MM.1S (cell line): ENCODE measurements at regions not wholly inside any gene's neighbourhood (a gene's known extent, or its start where the extent isn't known, plus 50 kb on each side); places are given as distances from the start of the nearest gene placed in this dataset.

Experiments used
- DNase-seq: peaks from one replicate; pipeline ENCODE4 v3.0.0-alpha.2; 2015
- H2AFZ ChIP-seq: fragments of 300-600 bp; sonication (generic); 2 replicates; pipeline ENCODE4 v1.6.0; 2016; ENCODE audit warnings: antibody characterized with exemption, low read length
- H3F3A ChIP-seq: fragments of 300-600 bp; sonication (generic); 2 replicates; pipeline ENCODE4 v1.6.1; 2016; ENCODE audit warnings: mild to moderate bottlenecking, antibody characterized with exemption, low read length, moderate library complexity, mixed read lengths; ENCODE audit not compliant: insufficient read depth
- H3K27ac ChIP-seq: fragments of 300-600 bp; sonication (generic); 2 replicates; pipeline ENCODE4 v1.5.1; 2016; ENCODE audit warnings: mild to moderate bottlenecking, low read length
- H3K27me3 ChIP-seq: fragments of 300-600 bp; sonication (generic); replicated peaks from 2 replicates; pipeline ENCODE4 v1.6.0; 2016; ENCODE audit warnings: low read length; ENCODE audit not compliant: insufficient read depth
- H3K36me3 ChIP-seq: fragments of 300-600 bp; sonication (generic); replicated peaks from 2 replicates; pipeline ENCODE4 v1.6.1; 2016; ENCODE audit warnings: mild to moderate bottlenecking, low read length, mixed read lengths; ENCODE audit not compliant: insufficient read depth
- H3K4me1 ChIP-seq: fragments of 300-600 bp; sonication (generic); 2 replicates; pipeline ENCODE4 v1.6.1; 2016; ENCODE audit warnings: low read length, mixed read lengths
- H3K4me2 ChIP-seq: fragments of 300-600 bp; sonication (generic); 2 replicates; pipeline ENCODE4 v1.6.0; 2016; ENCODE audit warnings: low read depth, low read length
- H3K4me3 ChIP-seq: fragments of 300-600 bp; sonication (generic); 2 replicates; pipeline ENCODE4 v1.5.1; 2016; ENCODE audit warnings: low read length, mixed read lengths
- H3K79me2 ChIP-seq: fragments of 300-600 bp; sonication (generic); 2 replicates; pipeline ENCODE4 v1.6.1; 2016; ENCODE audit warnings: mixed run types, low read length, mixed read lengths
- H3K9ac ChIP-seq: fragments of 300-600 bp; sonication (generic); 2 replicates; pipeline ENCODE4 v1.6.1; 2016; ENCODE audit warnings: low read length, mixed read lengths
- H3K9me2 ChIP-seq: fragments of 300-600 bp; sonication (generic); replicated peaks from 2 replicates; pipeline ENCODE4 v1.6.1; 2016; ENCODE audit warnings: mild to moderate bottlenecking, low read length, mixed read lengths; ENCODE audit not compliant: insufficient read depth
- H3K9me3 ChIP-seq: fragments of 300-600 bp; sonication (generic); replicated peaks from 2 replicates; pipeline ENCODE4 v1.6.1; 2016; ENCODE audit warnings: mild to moderate bottlenecking, low read length, mixed read lengths; ENCODE audit not compliant: insufficient read depth
- H4K20me1 ChIP-seq: fragments of 300-600 bp; sonication (generic); 2 replicates; pipeline ENCODE4 v1.6.1; 2016; ENCODE audit warnings: mild to moderate bottlenecking, low read length, moderate library complexity, mixed read lengths; ENCODE audit not compliant: insufficient read depth
- EZH2 ChIP-seq: fragments of 300-600 bp; sonication (generic); optimal IDR thresholded peaks from 2 replicates; pipeline ENCODE3; 2017; ENCODE audit warnings: low read depth, mild to moderate bottlenecking, antibody characterized with exemption, low read length, mixed read lengths
- EZH2phosphoT487 ChIP-seq: fragments of 300-600 bp; sonication (generic); IDR thresholded peaks from 2 replicates; pipeline ENCODE4 v1.6.1; 2018; ENCODE audit warnings: antibody characterized with exemption, low read length
- TF ChIP-seq, protein P1 (sequence below): fragments of 300-600 bp; sonication (generic); IDR thresholded peaks from 2 replicates; pipeline ENCODE4 v1.5.1; 2016; ENCODE audit warnings: antibody characterized with exemption, low read length, mixed read lengths

DNA sequence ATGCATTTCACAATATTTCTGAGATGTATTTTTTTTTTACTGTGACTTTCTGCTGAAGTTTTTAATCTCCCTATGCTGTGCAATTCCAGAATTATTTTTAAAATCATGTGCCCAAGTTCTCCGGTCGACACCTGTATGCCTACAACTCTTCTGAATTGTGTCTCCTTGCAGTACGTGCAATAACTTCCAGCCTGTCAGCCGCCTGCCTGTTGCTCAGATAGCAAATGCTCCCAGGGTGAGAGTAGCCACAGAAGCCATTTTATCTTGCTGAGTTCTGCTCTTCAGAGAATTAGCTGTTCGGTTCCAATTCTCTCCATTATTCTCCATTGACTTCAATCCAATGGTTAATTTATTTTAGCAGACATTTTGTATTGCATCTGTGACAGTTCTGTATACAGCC, 188.3 kb downstream of the CDC14C start:
- DNase-seq: no peak
- H3K79me2 ChIP-seq: no peaks in the 10 kb centered on the region
- H3K9me3 ChIP-seq: no peaks in the 10 kb centered on the region
- no peak overlapping the region for H3K4me3 ChIP-seq
- TF ChIP-seq, protein P1, sequence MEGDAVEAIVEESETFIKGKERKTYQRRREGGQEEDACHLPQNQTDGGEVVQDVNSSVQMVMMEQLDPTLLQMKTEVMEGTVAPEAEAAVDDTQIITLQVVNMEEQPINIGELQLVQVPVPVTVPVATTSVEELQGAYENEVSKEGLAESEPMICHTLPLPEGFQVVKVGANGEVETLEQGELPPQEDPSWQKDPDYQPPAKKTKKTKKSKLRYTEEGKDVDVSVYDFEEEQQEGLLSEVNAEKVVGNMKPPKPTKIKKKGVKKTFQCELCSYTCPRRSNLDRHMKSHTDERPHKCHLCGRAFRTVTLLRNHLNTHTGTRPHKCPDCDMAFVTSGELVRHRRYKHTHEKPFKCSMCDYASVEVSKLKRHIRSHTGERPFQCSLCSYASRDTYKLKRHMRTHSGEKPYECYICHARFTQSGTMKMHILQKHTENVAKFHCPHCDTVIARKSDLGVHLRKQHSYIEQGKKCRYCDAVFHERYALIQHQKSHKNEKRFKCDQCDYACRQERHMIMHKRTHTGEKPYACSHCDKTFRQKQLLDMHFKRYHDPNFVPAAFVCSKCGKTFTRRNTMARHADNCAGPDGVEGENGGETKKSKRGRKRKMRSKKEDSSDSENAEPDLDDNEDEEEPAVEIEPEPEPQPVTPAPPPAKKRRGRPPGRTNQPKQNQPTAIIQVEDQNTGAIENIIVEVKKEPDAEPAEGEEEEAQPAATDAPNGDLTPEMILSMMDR: no peak
- no peaks in the 10 kb centered on the region for H3K4me1 ChIP-seq
- no peak overlapping the region for H3K9ac ChIP-seq
- no peaks in the 10 kb centered on the region for H3K9me2 ChIP-seq
- no peaks in the 10 kb centered on the region for H4K20me1 ChIP-seq
- H3K36me3 ChIP-seq: no peaks in the 10 kb centered on the region
- H3K27me3 ChIP-seq: no peaks in the 10 kb centered on the region
- no peak overlapping the region for H2AFZ ChIP-seq
- no peak overlapping the region for H3K4me2 ChIP-seq
- H3F3A ChIP-seq: no peaks in the 10 kb centered on the region
- H3K27ac ChIP-seq: no peak overlapping the region

DNA sequence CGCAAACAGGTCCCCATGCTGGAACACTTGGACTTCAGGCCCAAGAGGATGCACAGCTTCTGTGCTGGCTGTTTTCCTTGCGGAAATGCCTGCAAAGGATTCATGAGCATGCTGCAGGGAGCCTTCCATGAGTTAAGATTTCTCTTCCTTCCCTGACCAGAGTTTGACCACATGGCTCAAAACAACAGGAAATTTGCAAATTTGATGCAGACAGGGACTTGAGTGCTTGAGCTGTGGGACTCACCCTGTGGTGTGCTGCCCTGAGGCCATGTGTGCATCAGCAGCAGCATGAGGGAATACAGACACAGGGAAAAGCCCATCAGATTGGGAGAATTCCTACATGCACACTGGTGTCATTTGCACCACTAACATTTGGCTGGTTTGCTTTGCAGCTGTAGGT, 195.4 kb downstream of the CDC14C start:
- no peaks in the 10 kb centered on the region for H3F3A ChIP-seq
- H3K4me2 ChIP-seq: no peak overlapping the region
- no peak for DNase-seq
- no peaks in the 10 kb centered on the region for H3K9me3 ChIP-seq
- H3K9ac ChIP-seq: no peak overlapping the region
- no peak overlapping the region for H3K4me3 ChIP-seq
- H3K79me2 ChIP-seq: no peaks in the 10 kb centered on the region
- no peaks in the 10 kb centered on the region for H3K36me3 ChIP-seq
- TF ChIP-seq EZH2phosphoT487: no peak
- H3K27ac ChIP-seq: no peak overlapping the region
- no peaks in the 10 kb centered on the region for H3K4me1 ChIP-seq
- H3K27me3 ChIP-seq: no peaks in the 10 kb centered on the region
- H4K20me1 ChIP-seq: no peaks in the 10 kb centered on the region
- H3K9me2 ChIP-seq: no peaks in the 10 kb centered on the region
- H2AFZ ChIP-seq: no peak overlapping the region

DNA sequence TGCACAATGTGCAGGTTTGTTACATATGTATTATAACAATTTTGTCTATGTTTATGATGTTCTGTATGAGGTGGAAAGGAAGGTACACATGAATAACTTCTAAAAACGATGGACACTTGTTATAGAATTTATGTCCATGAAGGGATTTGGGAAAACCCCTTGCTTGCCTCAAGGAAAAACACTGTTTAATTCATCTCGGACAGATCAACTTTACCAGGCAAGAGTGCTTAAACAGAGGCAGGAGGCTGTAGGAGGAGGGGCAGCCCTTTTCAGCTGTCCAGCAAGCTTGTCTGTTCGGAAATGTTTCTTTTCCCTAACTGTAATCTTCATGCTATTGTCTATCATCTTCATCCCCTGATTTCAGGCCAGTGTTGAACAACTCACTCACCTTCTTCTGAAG, 200.9 kb downstream of the CDC14C start:
- Histone ChIP-seq H3K4me3 (no peak overlapping the region), H3K27me3 (no peaks in the 10 kb centered on the region), H3K79me2 (no peaks in the 10 kb centered on the region), H3K27ac (no peak overlapping the region), H3K4me2 (no peak overlapping the region), H3K9ac (no peak overlapping the region), H4K20me1 (no peaks in the 10 kb centered on the region), H3K9me2 (no peaks in the 10 kb centered on the region), H3K36me3 (no peaks in the 10 kb centered on the region), H3F3A (no peaks in the 10 kb centered on the region), H3K9me3 (no peaks in the 10 kb centered on the region), H3K4me1 (no peaks in the 10 kb centered on the region), H2AFZ (no peak overlapping the region)
- DNase-seq: no peak
- no peak for TF ChIP-seq EZH2
- TF ChIP-seq EZH2phosphoT487: no peak
- TF ChIP-seq, protein P1: no peak

DNA sequence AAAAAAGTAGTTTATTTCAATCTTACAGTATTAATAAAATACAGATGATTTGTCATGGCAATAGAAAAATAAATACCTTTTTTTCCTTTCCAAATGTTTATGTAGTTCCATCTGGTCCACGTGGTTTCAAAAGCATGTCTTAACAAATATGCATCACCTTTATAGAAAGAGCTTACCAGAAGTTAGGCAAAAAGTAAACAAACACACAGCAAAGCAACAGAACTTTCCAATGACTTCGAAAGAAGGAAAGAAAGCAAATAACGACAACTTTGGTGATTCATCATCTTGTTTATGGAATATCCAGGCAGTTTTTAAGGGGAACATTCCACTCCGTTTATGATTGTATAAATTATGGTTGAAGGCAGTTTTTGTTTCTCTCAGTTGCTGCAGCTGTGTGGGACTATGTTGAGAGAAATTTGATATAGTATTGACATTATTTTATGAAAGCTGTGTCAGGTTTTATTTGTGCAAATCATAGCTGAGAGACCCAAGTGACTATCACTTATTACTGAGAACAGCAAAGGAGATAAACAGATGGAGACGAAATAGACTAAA, 203.1 kb downstream of the CDC14C start:
- Histone ChIP-seq H3F3A (no peaks in the 10 kb centered on the region), H3K9me3 (no peaks in the 10 kb centered on the region), H3K4me1 (no peaks in the 10 kb centered on the region), H2AFZ (no peak overlapping the region), H3K9ac (no peak overlapping the region), H3K27me3 (no peaks in the 10 kb centered on the region), H3K79me2 (no peaks in the 10 kb centered on the region), H3K27ac (no peak overlapping the region), H3K4me2 (no peak overlapping the region), H4K20me1 (no peaks in the 10 kb centered on the region), H3K36me3 (no peaks in the 10 kb centered on the region), H3K9me2 (no peaks in the 10 kb centered on the region), H3K4me3 (no peak overlapping the region)
- no peak for DNase-seq
- TF ChIP-seq, protein P1: no peak
- TF ChIP-seq EZH2phosphoT487 (no peak), EZH2 (no peak)
